Thyroid gland (tissue), 4 donors: ENCODE measurements at regions not wholly inside any gene's neighbourhood (a gene's known extent, or its start where the extent isn't known, plus 50 kb on each side); places are given as distances from the start of the nearest gene placed in this dataset.

Experiments used
- POLR2A ChIP-seq, 2 donors: fragments of 450-650 bp; IDR thresholded peaks; one replicate each; pipeline ENCODE4 v1.6.1; 2017; ENCODE audit warnings: antibody characterized with exemption in 2 of 2, mild to moderate bottlenecking in 2 of 2, moderate library complexity in 1 of 2
- TF ChIP-seq, protein P1 (sequence below), 6 experiments: fragments of 200-600 bp in 3 of 6; fragments of 450-650 bp in 3 of 6; sonication (generic) in 3 of 6; IDR thresholded peaks; one replicate each; pipeline ENCODE4 v1.5.1; 2016 to 2019; ENCODE audit warnings: antibody characterized with exemption in 6 of 6, mild to moderate bottlenecking in 2 of 6, inconsistent platforms in 1 of 6, moderate library complexity in 1 of 6

DNA sequence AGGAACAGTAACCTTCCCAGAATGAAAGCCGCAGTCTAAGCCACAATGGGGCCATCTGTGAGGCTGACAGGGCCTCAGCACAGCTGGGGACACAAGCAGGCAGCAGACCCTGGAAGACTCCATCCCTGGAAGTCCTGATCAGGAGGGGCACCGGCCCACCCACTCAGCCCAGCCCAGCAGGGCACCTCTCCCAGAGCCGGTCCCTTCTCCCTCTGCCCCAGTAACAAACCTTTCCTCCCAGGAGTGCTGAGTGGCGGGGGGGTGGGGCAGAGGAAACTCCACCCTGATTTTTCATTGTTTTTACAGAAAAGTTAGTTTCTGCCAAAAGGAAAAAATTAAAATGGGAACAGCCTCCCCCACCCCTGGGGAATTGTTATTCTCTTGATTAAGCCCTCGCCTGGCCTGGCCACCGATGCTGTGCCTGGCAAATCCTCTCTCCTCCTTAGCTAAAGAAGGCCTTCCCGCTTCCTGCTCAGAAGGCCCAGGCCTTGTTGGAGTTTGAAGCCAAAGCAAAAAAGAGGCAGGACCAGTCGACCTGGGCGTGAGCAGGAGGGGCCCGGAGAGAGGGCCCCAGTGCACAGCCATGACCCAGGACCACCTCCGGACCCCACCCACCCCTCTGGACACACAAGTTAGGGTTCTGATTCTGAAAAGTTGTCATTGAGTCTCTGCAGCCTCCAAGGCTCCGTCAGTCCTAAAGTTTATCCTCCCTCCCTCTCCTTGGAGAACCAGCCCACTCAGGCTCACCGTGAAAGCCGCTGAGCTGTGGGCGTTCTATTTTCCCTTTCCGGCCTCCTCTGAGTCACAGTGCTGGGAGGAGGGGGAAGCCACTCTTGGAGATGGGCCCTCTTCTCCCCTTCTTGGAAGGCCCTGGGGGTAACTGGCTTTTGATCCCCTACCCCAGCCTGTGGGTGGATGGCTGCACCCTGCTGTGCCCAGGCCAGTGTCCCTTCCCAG is 128.4 kb upstream of the TNRC6C start:
- TF ChIP-seq POLR2A (IDR thresholded peaks at IDR 0.05) = no peak
- TF ChIP-seq, protein P1, sequence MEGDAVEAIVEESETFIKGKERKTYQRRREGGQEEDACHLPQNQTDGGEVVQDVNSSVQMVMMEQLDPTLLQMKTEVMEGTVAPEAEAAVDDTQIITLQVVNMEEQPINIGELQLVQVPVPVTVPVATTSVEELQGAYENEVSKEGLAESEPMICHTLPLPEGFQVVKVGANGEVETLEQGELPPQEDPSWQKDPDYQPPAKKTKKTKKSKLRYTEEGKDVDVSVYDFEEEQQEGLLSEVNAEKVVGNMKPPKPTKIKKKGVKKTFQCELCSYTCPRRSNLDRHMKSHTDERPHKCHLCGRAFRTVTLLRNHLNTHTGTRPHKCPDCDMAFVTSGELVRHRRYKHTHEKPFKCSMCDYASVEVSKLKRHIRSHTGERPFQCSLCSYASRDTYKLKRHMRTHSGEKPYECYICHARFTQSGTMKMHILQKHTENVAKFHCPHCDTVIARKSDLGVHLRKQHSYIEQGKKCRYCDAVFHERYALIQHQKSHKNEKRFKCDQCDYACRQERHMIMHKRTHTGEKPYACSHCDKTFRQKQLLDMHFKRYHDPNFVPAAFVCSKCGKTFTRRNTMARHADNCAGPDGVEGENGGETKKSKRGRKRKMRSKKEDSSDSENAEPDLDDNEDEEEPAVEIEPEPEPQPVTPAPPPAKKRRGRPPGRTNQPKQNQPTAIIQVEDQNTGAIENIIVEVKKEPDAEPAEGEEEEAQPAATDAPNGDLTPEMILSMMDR (IDR thresholded peaks at IDR 0.05) = no peak
